T-helper 1 cell treated with Interleukin-12 subunit alpha and Interleukin-12 subunit beta and Interleukin-4 antibody, amounts not matched to agents 30 ng/mL and 1 ng/mL, for 36 hours (primary cell): ENCODE measurements at regions not wholly inside any gene's neighbourhood (a gene's known extent, or its start where the extent isn't known, plus 50 kb on each side); places are given as distances from the start of the nearest gene placed in this dataset.

ENCODE experiments used
- intact Hi-C: fragments of 100-400 bp; cut with micrococcal nuclease; formaldehyde crosslinking; loops from one replicate; pipeline ENCODE4 v1.15.1; 2024

DNA sequence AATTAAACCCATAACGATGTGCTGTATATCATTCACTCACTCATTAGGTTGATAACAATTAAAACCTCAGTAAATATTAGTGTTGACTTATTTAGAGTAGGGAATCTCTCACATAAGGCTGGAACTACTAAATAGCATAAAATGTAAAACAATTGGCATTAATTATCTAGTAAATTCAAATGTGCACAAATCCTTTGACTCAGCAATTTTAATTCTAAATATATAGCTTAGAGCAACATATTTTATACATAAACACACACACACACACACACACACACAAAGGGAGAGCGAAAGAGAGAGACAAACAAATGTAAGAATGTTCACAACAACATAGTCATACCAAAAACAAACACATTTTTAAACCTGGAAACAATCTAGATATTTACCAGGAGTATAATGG, 443.1 kb upstream of the KCNH7 start:
- intact Hi-C loops, result no loop called here

DNA sequence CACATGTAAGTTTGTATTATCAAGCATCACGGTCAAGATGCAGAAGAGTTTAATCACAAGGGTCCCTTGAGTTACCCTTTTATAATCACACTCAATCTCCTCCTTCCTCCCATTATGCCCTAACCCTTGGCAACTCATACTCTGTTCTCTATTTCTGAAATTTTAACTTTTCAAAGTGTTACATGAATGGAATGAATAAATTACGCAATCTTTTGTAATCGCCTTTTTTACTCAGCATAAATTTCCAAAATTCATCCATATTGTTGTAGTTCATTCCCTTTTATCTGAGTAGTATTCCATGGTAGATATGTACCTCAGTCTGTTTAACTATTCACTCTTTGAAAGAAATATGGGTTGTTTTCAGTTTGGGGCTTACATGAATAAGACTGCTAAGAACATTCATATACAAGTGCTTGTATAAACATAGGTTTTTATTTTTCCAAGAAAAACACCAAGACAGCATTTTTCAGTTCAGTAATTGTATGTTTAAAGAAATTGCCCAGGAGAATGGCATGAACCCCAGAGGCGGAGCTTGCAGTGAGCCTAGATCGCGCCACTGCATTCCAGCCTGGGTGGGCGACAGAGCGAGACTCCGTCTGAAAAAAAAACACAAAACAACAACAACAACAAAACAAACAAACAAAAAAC, 430.9 kb upstream of the KCNH7 start:
- intact Hi-C loops, result no loop called here

DNA sequence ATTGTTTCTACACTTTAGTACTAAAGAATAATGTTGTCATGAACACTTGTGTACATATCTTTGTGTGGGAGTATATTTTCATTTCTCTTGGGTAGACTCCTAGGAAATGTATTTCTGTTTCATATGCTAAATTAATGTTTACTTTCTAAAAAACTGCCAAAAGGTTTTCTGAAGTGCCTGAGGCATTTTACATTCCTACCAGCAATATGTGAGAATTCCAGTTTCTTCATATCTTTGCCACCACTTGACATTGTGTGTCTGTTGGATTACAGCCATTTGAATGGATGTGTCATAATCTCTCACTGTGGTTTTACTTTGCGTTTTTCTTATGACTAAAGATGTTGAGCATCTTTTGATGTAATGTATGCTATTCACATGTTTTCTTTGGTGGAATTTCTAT, 428.2 kb upstream of the KCNH7 start:
- intact Hi-C loops, result no loop called here

DNA sequence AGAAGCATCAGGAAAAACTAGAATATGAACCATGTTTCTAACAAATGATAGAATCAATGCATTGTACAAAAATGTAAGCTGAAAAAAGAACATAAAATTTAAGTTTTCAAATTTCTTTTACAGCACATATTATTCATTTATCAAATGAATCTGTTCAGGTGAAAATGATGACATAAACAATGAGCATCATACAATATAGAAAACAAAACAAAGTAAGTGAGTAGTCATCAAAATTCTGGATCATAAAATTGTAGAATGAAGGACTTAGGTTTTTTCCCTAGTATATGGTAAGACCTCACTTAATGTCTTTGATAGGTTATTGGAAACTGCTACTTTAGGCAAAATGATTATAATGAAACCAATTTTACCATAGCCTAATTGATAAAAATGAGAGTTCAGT, 427.0 kb upstream of the KCNH7 start:
- intact Hi-C loops, result no loop called here

DNA sequence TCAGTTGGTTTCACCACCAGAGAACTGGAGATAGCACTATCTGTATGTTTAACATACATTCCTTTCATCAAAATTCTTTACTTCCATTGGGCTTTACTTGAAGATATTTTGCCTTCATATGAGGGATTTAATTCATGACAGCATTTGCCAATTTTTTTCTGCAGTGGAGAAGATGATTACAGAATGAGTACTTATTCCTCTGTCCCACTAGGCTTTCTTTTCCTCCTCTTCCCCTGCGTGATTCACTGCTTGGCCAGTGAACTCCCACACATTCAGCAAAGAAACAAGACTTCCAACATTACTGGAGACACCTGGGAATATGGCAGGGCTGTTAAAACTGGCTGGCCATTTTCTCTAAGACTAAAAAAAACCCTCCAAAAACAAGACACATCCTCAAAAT, 425.8 kb upstream of the KCNH7 start:
- intact Hi-C loops, result no loop called here

DNA sequence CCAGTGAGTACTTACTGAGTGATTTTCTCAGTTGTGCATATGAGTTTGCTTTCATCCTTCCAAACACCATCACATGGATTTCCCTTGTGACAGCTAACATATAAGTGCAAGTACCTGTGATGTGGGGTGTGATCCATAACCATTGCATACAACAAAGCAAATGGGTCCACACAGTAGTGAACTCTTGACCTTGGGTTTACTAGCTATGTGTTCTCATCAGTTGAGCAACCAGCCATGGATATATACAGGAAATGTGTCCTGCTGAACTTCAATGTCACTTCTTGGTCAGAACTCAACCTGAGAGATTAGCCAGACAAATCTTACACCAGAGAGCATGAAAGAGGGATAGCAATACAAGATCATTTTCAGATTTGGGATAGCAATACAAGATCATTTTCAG, 420.9 kb upstream of the KCNH7 start:
- intact Hi-C loops, result no loop called here

DNA sequence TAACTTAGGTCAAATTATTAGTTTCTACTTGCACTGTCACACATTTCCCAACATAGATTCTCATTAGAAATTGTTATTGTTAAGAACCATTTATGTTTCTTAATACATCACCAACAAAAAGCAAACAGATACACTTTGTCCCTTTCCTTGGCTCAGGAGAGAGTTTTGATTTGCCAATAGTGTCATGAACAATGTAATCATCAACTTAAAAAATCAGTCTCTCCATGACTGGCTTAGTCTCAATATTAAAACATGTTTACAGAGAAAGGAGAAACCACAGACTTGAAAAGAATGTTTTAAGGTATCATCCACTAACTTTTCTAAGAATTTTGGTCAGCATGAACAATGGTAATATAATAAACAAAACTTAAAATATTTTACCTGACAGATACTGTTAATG, 416.5 kb upstream of the KCNH7 start:
- intact Hi-C loops, result no loop called here

DNA sequence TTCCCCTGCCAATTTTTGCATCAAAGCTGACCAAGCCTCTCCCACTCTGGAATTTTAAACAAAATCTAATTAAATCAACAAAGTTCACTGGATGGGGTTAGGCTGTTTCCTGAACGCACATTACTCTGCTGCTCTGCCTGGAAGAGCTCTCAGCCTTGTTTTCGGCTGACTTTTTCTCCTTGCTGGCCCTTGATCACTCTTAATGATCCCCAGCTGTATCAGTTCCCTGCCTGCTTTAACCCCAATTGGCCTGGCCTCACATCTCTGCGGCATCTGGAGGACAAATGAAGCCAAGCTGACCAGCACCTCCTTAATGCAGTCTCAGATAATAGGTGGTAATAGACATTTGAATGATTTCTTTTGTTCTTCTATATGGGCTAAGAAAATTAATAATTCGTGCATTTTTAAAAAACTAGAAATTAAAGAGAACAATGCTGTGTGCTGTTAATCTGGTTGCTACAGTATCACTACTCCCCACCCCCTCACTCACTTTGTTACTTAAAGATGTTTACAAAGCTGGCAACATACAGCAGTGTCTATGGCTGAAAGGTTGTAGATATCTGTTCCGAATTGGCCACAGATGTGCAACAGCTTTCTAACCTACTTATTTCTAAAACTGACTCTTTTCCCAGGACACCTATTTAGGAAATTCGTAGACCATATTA, 415.2 kb upstream of the KCNH7 start:
- intact Hi-C loops, result no loop called here

DNA sequence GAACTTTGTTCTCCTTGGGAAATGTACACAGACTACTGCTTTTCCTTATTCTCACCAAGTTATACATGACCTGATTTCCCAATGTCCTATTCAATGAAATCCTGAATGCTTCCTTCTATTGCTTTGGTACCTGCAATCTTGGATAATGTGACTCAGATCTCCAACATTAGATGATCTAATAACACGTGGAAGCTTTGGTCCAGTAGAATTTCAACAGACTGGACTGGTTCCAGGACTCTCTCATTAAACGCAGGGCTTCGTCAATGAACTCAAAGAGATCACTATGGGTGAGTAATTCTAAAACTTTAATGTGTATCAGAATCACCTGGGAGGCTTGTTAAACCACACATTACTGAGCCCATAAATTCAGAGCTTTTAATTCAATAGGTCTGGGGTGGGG, 413.6 kb upstream of the KCNH7 start:
- intact Hi-C loops, result no loop called here

DNA sequence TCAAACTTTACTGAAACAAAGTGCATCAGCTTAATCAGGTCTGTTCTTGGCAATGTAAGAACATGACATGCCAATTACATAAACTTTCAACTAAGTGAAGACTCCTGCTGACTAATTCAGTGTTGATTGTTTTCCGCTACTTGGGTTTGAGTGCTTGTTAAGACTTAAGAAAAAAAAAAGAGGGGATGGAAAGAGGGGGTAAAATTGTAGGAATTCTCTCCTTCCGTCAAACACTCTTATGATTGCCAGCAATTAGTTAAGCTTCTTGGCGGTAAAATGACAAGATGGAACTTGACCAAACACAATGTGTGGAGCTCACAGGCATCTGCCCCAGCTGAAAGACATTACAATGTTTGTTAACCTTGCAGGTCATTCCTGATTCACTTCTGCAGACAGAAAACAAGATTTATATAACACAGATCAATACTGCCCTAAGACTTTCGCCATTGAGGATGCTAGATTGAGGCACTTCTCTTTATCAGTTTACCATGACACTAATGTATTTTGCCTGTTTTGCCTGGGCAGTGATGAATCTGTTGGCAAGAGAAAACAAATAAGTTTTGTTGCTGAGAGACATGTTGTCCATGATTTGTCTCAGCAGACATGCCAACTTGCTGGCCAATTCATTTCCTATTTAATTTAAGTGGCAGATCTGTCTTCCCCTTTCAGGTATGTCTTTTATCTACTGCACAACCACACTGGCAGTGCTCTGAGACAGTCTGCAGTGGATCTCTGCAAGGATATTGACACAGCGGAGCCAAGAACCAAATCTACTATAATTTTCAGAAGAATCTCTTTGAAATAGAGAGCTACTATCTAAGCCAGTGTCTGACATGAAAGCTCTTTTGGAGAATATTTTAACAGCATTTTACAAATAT, 410.0 kb upstream of the KCNH7 start:
- intact Hi-C loops, result no loop called here

DNA sequence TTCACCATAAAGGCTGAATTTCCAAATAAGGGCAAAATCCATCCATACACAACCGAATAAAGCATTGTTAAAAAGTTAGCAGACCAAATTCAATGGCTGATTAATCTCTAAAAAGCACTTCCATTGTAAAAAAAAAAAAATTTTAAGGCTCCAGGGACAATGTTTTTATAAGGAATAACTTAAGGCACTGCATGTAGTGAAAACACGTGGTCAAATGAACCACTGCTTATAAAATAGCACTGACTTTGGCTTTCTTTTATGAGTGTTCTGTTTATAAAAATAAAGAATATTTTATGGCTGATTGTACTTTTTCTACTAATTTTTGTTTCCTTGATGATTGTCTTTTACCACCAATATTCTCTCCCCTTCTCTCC, 409.3 kb upstream of the KCNH7 start:
- intact Hi-C loops, result no loop called here

DNA sequence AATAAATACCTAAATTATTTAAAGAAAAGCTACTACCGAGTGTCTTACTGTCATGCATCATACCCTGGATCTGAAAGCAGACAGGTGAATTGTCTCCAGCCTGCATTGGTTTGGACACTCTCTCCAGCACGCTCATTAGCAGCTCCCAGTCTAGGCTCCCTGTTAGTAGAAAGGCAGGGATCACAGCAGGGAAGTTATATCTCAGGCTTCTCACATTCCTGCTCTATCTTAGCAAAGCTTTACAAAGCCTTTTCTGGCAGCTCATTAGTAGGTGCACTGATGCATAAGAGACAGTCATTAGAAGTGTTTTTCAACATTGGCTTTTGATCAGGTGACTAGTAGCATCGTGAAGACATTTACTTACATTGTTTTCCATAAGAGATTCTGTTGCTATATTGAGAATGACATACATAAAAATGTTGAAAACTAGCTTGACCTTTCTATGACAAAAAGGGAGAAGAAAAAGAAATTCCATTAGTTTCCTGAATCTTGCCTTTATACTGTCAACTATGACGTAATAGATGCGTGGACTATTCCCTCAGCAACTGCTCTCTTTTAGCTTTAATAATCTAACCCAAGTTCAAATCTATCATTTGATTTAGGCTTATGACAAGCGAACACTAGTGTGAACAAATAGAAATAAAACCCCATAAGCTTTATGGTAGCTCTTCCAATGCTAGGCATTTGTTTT, 408.7 kb upstream of the KCNH7 start:
- intact Hi-C loops, result no loop called here

DNA sequence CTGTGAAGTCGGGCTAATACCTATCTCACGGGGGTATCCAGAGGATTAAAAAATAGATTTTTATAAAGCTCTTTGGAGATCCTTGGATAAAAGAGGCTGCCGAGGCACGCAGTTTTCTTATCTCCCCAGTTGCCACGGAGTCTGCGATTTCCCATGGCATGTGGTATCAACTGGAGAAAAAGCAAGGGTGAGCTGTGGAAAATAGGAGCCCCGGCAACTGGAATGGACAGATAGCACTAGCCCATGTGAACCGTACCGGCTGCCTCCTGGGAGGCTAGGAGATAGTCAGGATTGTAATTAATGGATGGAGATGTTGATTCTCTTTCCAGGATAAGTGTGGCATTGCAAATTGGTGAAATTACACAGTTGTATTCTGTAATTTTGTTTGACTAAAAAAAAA, 407.6 kb upstream of the KCNH7 start:
- intact Hi-C loops, result no loop called here

DNA sequence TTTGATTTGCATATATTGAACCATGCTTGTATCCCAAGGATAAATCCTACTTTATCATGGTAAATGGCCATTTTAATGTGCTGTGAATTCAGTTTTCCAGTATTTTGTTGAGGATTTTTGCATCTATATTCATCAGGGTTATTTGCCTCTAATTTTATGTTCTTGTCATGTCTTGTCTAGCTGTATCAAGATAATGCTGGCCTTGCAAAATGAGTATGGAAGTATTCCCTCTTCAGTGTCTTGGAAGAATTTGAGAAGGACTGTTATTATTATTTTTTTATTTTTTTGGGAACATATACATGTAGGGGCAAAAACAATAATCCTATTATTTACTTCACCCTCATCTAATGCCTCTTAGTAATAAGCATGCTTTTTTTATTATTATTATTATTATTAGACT, 398.0 kb upstream of the KCNH7 start:
- intact Hi-C loops, result no loop called here

DNA sequence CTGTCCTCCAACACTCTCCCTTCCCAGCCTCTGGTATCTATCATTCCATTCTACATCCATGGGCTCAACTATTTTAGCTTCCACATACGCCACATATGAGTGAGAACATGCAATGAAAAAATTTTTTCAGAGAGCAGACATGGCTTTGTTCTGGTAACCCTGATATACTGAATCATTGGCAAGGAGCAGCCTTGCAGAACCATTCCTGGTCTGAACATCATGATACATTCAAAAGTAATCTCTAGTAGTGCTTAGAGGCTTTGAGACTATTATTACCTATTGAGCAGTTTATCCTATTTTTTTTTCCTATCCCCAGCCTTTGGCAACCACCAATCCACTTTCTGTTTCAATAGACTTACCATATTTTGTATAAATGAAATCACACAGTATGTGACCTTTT, 393.1 kb upstream of the KCNH7 start:
- intact Hi-C loops, result no loop called here

DNA sequence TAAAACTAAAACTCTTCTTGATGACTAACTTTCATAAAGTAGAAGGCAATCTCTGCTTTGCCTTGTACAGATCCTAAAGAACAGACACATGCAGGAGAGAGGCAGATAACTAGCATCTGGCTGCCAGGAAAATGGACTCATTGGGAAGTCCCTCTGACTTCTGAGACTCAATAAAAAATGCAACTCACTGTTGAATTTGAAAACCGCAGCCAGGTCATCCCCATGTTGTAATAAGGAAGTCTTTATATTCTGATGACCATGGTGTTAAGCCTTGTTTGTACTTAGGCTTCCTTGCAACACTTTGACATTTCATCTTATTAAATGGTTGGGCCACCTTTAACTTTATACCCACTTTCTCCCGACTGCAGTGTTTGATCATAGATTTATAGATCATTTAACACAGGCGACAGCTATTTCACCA, 375.1 kb upstream of the KCNH7 start:
- intact Hi-C loops, result no loop called here

DNA sequence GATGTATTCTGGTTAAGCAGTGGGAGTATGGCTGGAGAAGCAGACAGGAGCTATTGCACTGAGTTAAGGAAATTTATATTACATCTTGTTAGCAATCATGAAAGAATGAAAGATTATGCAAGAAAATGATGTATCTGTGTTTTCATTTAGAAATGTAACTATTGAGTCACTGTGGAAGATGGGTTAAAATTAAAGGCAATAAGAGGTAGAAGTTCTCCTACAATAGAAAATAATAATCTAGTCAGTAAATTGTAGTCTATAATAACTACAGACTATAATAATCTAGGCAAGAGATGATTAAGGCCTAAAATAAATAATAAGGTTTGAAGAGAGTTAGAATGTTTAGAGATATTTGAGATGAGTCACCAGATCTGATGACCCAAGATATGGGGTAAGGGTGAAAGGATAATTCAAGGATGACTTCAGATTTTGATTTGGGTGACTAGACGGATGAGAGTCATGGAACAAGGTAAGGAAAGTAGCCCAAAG, 371.9 kb upstream of the KCNH7 start:
- intact Hi-C loops, result no loop called here

DNA sequence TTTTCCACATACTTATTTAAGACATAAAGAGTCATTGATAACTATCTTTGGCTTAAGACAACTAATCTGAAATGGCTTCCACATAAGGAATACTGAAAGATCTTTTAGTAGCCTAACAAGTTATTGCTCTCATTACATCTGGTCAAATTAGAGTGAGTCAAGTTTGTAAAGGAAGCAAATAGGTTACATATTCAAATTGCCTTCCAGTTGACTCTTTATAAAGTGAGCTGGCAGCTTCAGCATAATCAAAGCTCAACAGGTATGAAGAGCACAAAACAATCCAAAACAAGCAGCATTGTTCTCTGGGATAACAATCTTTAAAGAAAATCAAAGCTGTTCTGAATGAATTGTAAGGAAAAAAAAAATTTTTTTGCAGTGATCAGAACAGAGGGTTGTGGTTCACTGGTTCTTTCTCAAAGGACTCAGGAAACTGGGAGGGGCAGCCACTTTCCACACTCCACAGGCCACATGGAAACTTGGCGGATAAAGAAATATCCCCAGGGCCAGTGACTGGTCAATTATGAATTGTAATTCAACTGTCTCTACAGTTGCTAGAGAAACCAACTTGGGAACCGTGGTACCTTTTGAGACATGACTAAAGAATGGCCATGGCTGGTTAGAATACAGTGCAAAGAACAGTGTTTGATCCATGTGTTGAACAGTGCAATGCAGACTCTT, 369.3 kb upstream of the KCNH7 start:
- intact Hi-C loops, result no loop called here

DNA sequence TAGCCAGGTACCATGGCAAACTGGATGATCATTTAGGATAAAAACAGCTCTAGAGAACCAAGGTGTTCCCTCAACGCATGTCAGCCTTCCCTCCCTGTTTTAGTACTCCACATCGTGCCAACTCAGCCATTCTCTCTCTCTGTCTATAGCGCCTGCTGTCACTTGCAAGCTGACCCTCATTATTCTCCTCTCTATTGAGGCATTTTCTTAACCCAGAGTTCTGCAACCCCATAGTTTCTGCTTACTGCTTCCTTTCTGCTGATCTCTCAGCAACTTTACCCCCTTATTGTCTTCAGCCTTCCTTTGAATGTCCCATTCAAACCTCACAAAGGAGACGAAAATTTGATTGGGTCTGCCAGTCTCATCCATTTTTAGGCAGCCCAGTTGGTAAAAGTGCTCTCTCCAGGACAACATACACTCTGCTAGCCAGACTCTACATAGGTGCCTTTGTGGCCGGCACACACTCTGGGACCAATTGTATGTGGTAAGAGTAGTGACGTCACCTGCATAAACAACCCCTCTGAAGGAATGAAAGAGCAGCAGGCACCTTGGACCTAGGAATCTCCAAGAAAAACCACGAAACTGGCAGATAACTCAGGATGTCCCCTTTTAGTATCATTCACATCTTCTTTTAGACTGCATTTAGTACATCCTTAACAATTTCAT, 367.2 kb upstream of the KCNH7 start:
- intact Hi-C loops, result no loop called here

DNA sequence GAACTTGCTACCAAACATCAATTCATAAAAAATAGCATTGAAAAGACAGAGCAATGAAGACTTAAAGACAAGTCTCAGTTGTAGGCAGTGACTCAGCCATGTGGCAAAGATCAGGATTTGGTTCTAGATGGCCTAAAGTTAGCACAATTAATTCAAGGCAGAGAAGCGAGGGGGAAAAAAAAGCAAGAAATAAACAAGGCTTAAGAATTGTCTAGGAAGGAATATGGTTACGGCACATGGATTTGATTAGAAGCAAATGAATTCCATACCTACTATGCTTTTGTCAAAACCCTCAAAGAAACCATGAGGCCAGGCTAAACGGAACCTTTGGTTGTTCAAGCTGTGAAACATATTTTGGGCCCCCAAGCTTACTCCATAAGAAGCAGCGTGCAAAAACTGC, 362.2 kb upstream of the KCNH7 start:
- intact Hi-C loops, result no loop called here

DNA sequence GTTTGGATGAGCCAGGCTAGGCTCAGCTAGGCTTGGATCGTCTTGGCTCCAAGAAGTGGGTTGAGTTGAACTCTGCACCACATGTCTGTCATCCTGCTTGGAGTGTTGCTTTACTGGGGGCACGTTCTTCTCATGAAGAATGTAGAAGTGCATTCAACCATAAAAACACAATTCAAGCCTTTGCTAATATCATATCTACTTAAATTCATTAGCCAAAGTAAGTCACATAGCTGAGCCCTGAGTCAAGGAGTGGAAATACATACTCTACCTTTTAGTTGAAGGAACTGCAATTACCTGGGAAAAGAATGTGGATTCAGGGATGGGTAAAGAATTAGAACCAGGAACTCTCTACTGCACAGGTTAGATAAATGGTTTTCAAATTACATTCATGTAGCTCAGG, 360.4 kb upstream of the KCNH7 start:
- intact Hi-C loops, result no loop called here
